ENCODE measurements at regions not wholly inside any gene's neighbourhood (a gene's known extent, or its start where the extent isn't known, plus 50 kb on each side); places are given as distances from the start of the nearest gene placed in this dataset.

- TF ChIP-seq POLR2A (IDR thresholded peaks at IDR 0.05), result no peak
- TF ChIP-seq, protein P1, sequence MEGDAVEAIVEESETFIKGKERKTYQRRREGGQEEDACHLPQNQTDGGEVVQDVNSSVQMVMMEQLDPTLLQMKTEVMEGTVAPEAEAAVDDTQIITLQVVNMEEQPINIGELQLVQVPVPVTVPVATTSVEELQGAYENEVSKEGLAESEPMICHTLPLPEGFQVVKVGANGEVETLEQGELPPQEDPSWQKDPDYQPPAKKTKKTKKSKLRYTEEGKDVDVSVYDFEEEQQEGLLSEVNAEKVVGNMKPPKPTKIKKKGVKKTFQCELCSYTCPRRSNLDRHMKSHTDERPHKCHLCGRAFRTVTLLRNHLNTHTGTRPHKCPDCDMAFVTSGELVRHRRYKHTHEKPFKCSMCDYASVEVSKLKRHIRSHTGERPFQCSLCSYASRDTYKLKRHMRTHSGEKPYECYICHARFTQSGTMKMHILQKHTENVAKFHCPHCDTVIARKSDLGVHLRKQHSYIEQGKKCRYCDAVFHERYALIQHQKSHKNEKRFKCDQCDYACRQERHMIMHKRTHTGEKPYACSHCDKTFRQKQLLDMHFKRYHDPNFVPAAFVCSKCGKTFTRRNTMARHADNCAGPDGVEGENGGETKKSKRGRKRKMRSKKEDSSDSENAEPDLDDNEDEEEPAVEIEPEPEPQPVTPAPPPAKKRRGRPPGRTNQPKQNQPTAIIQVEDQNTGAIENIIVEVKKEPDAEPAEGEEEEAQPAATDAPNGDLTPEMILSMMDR (IDR thresholded peaks at IDR 0.05), result no peak
Observed at GRCh38 chr11:41532413-41532812, 73.0 kb upstream of the LRRC4C start.

All from Peyer's patch (tissue), 4 donors.